ENCODE measurements at regions not wholly inside any gene's neighbourhood (a gene's known extent, or its start where the extent isn't known, plus 50 kb on each side); places are given as distances from the start of the nearest gene placed in this dataset.

DNA sequence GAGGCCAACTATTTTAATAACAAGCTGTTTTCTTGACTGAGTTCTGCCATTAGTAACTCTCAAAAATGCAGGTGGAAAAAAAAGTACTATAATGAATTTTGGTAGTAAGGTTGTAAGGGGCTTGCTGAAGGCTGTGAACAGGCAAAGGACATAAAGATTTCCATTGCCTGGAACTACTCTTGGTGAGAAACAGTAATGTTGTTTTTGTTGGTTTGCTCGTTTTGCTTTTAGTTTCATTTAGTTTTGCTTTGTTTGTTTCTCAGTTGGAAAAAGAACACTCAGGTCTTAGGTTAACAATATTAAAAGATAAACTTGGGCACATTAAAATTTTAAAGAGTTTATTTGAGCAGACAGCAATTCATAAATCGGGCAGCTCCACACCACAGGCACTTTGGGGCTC lies 824.5 kb upstream of the HTR2C start:
- no peaks in the 10 kb centered on the region for H3K36me3 ChIP-seq (ENCODE audit: control insufficient read depth, insufficient read depth, low read length)
- H3K27ac ChIP-seq (ENCODE audit: low read depth, low read length), result no peak overlapping the region
- H3K4me2 ChIP-seq (ENCODE audit: low read length), result no peak overlapping the region
- no peak overlapping the region for H3K18ac ChIP-seq (ENCODE audit: low read length)
- WGBS (ENCODE audit: extremely low coverage, insufficient coverage, low lambda C conversion rate), result no CpG with 5 or more reads among the region's 2 CpGs
- no peak overlapping the region for H4K5ac ChIP-seq (ENCODE audit: low read length)
- no peak overlapping the region for H2BK120ac ChIP-seq (ENCODE audit: low read depth, low read length)
- H3K79me2 ChIP-seq (ENCODE audit: control insufficient read depth, insufficient read depth, low read length), result no peaks in the 10 kb centered on the region
- no peak overlapping the region for H3K23ac ChIP-seq (ENCODE audit: low read length)
- no peak for DNase-seq
- H3K4me3 ChIP-seq (ENCODE audit: low read length), result no peak overlapping the region
- H4K8ac ChIP-seq (ENCODE audit: low read depth, low read length), result no peak overlapping the region
- H3K56ac ChIP-seq (ENCODE audit: low read length), result no peak overlapping the region
- H2BK15ac ChIP-seq (replicated peaks; ENCODE audit: low read depth), result no peak overlapping the region
- no peak overlapping the region for H2AK5ac ChIP-seq (ENCODE audit: low read length)
- H2BK5ac ChIP-seq (ENCODE audit: low read length), result no peak overlapping the region
- no peaks in the 10 kb centered on the region for H3K27me3 ChIP-seq (ENCODE audit: insufficient read depth, low read length, poor library complexity)
- no peaks in the 10 kb centered on the region for H3K4me1 ChIP-seq (ENCODE audit: control insufficient read depth, low read depth, low read length)
- H3K9ac ChIP-seq (ENCODE audit: low read length), result no peak overlapping the region
- no peak overlapping the region for H3K4ac ChIP-seq (ENCODE audit: low read depth, low read length)
- H3K79me1 ChIP-seq (ENCODE audit: low read length), result no peaks in the 10 kb centered on the region

DNA sequence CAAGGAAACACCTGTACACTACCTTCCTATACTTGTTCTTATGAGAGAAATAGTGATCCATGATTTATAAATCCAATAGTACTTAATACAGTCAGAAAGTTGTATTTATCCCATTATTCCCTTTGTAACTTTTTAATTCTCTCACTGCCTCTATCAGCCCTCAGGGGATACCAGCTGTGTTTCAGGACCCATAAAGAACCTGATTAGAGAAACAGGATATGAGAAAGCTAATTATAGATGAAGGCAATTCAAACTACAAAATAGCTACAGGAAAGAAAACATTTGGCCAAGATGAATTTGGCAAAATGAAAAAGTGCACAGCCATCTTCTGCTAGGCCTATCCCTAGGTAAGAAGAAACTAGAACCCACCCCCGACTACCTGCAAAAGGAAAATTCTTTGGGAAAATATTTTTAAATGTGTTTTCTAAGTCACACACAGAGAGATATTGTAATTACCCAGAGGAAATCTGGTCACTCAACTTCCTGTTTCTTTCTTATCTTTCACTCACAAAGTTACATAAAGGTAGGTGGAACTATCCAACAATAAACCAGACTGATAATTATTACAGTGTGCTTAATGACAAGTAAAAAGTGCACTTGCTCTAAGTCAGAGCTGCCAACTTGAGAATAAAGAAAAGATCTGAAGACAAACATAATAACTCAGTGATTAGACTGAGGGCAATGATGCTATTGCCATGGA lies 836.5 kb upstream of the HTR2C start:
- Histone ChIP-seq H2BK120ac (ENCODE audit: low read depth, low read length) (no peak overlapping the region), H3K79me1 (ENCODE audit: low read length) (no peaks in the 10 kb centered on the region), H4K8ac (ENCODE audit: low read depth, low read length) (no peak overlapping the region), H3K23ac (ENCODE audit: low read length) (no peak overlapping the region), H3K4me1 (ENCODE audit: control insufficient read depth, low read depth, low read length) (no peaks in the 10 kb centered on the region), H3K4me2 (ENCODE audit: low read length) (no peak overlapping the region), H3K36me3 (ENCODE audit: control insufficient read depth, insufficient read depth, low read length) (no peaks in the 10 kb centered on the region), H3K18ac (ENCODE audit: low read length) (no peak overlapping the region), H2BK5ac (ENCODE audit: low read length) (no peak overlapping the region), H3K79me2 (ENCODE audit: control insufficient read depth, insufficient read depth, low read length) (no peaks in the 10 kb centered on the region), H4K5ac (ENCODE audit: low read length) (no peak overlapping the region), H3K27me3 (ENCODE audit: insufficient read depth, low read length, poor library complexity) (no peaks in the 10 kb centered on the region), H3K56ac (ENCODE audit: low read length) (no peak overlapping the region), H3K4me3 (ENCODE audit: low read length) (no peak overlapping the region), H3K9ac (ENCODE audit: low read length) (no peak overlapping the region), H3K27ac (ENCODE audit: low read depth, low read length) (no peak overlapping the region), H3K4ac (ENCODE audit: low read depth, low read length) (no peak overlapping the region), H2AK5ac (ENCODE audit: low read length) (no peak overlapping the region), H2BK15ac (replicated peaks; ENCODE audit: low read depth) (no peak overlapping the region)
- WGBS (ENCODE audit: extremely low coverage, insufficient coverage, low lambda C conversion rate), result no CpG with 5 or more reads among the region's 1 CpG
- DNase-seq, result no peak

DNA sequence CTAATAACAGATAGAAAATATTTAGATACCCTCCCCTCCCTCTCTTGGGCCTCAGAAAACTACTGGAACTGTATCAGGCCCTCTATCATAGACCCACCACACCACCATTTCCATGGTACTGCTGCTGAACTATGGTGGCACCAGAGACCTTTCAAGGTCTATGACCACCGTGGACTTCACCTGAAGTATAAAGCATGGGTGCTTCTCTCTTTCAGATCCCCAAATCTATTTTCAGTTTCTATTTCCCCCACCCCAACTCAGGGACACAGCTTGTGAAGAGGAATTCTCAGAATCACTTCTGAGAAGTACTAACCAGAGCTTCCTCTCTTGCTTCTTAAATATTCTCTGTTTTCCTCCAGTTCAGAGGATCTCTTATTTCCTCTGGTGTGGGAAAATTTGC lies 840.8 kb upstream of the HTR2C start:
- Histone ChIP-seq H3K4me2 (ENCODE audit: low read length) (no peak overlapping the region), H3K79me1 (ENCODE audit: low read length) (no peaks in the 10 kb centered on the region), H3K23ac (ENCODE audit: low read length) (no peak overlapping the region), H4K8ac (ENCODE audit: low read depth, low read length) (no peak overlapping the region), H3K56ac (ENCODE audit: low read length) (no peak overlapping the region), H2AK5ac (ENCODE audit: low read length) (no peak overlapping the region), H3K4me1 (ENCODE audit: control insufficient read depth, low read depth, low read length) (no peaks in the 10 kb centered on the region), H3K36me3 (ENCODE audit: control insufficient read depth, insufficient read depth, low read length) (no peaks in the 10 kb centered on the region), H3K4ac (ENCODE audit: low read depth, low read length) (no peak overlapping the region), H3K4me3 (ENCODE audit: low read length) (no peak overlapping the region), H2BK5ac (ENCODE audit: low read length) (no peak overlapping the region), H2BK120ac (ENCODE audit: low read depth, low read length) (no peak overlapping the region), H3K79me2 (ENCODE audit: control insufficient read depth, insufficient read depth, low read length) (no peaks in the 10 kb centered on the region), H3K9ac (ENCODE audit: low read length) (no peak overlapping the region), H4K5ac (ENCODE audit: low read length) (no peak overlapping the region), H3K27ac (ENCODE audit: low read depth, low read length) (no peak overlapping the region), H3K18ac (ENCODE audit: low read length) (no peak overlapping the region), H3K27me3 (ENCODE audit: insufficient read depth, low read length, poor library complexity) (no peaks in the 10 kb centered on the region), H2BK15ac (replicated peaks; ENCODE audit: low read depth) (no peak overlapping the region)
- WGBS (ENCODE audit: extremely low coverage, insufficient coverage, low lambda C conversion rate), result no CpG with 5 or more reads among the region's 1 CpG
- DNase-seq, result no peak

GRCh38 chrX:113741744-113742143 lies 842.1 kb upstream of the HTR2C start:
- H2AK5ac ChIP-seq (ENCODE audit: low read length), result no peak overlapping the region
- H3K79me1 ChIP-seq (ENCODE audit: low read length), result no peaks in the 10 kb centered on the region
- no peaks in the 10 kb centered on the region for H3K4me1 ChIP-seq (ENCODE audit: control insufficient read depth, low read depth, low read length)
- no peak overlapping the region for H2BK5ac ChIP-seq (ENCODE audit: low read length)
- no peak overlapping the region for H2BK15ac ChIP-seq (replicated peaks; ENCODE audit: low read depth)
- H3K27me3 ChIP-seq (ENCODE audit: insufficient read depth, low read length, poor library complexity), result no peaks in the 10 kb centered on the region
- DNase-seq, result peak; percentile 33
- no peaks in the 10 kb centered on the region for H3K79me2 ChIP-seq (ENCODE audit: control insufficient read depth, insufficient read depth, low read length)
- no peak overlapping the region for H3K4ac ChIP-seq (ENCODE audit: low read depth, low read length)
- no peak overlapping the region for H3K56ac ChIP-seq (ENCODE audit: low read length)
- H3K9ac ChIP-seq (ENCODE audit: low read length), result no peak overlapping the region
- no peak overlapping the region for H3K27ac ChIP-seq (ENCODE audit: low read depth, low read length)
- no peaks in the 10 kb centered on the region for H3K36me3 ChIP-seq (ENCODE audit: control insufficient read depth, insufficient read depth, low read length)
- H2BK120ac ChIP-seq (ENCODE audit: low read depth, low read length), result no peak overlapping the region
- H4K5ac ChIP-seq (ENCODE audit: low read length), result no peak overlapping the region
- WGBS (ENCODE audit: extremely low coverage, insufficient coverage, low lambda C conversion rate), result no CpG with 5 or more reads among the region's 2 CpGs
- no peak overlapping the region for H3K23ac ChIP-seq (ENCODE audit: low read length)
- no peak overlapping the region for H3K4me2 ChIP-seq (ENCODE audit: low read length)
- H4K8ac ChIP-seq (ENCODE audit: low read depth, low read length), result no peak overlapping the region
- no peak overlapping the region for H3K18ac ChIP-seq (ENCODE audit: low read length)
- no peak overlapping the region for H3K4me3 ChIP-seq (ENCODE audit: low read length)

GRCh38 chrX:113728937-113729336 lies 854.9 kb upstream of the HTR2C start:
- no peaks in the 10 kb centered on the region for H3K27me3 ChIP-seq (ENCODE audit: insufficient read depth, low read length, poor library complexity)

DNA sequence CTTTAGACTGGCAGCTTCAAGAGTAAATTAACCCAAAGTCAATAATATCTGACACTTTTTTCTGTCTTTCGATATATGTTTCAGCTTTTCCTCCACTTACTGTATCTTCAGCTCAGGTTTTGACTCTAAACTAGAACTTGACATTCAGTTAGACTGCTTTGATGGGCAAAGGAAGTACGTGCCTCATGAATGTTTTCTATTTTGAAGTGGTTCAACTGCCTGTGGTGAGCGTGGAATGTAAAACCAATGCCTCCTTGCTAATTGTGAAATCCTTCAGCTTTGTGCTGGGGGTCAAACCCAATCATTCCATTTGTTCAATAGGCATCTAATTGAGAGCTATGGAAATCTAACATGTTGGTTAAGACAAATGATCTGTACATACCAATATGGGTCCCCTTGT lies 857.0 kb upstream of the HTR2C start:
- Histone ChIP-seq H2BK120ac (ENCODE audit: low read depth, low read length) (no peak overlapping the region), H3K4me3 (ENCODE audit: low read length) (no peak overlapping the region), H3K4me1 (ENCODE audit: control insufficient read depth, low read depth, low read length) (no peaks in the 10 kb centered on the region), H3K4ac (ENCODE audit: low read depth, low read length) (no peak overlapping the region), H3K56ac (ENCODE audit: low read length) (no peak overlapping the region), H3K18ac (ENCODE audit: low read length) (no peak overlapping the region), H3K79me2 (ENCODE audit: control insufficient read depth, insufficient read depth, low read length) (no peaks in the 10 kb centered on the region), H3K79me1 (ENCODE audit: low read length) (no peaks in the 10 kb centered on the region), H3K23ac (ENCODE audit: low read length) (no peak overlapping the region), H4K8ac (ENCODE audit: low read depth, low read length) (no peak overlapping the region), H2BK5ac (ENCODE audit: low read length) (no peak overlapping the region), H2BK15ac (replicated peaks; ENCODE audit: low read depth) (no peak overlapping the region), H3K9ac (ENCODE audit: low read length) (no peak overlapping the region), H3K27me3 (ENCODE audit: insufficient read depth, low read length, poor library complexity) (no peaks in the 10 kb centered on the region), H4K5ac (ENCODE audit: low read length) (no peak overlapping the region), H3K36me3 (ENCODE audit: control insufficient read depth, insufficient read depth, low read length) (no peaks in the 10 kb centered on the region), H2AK5ac (ENCODE audit: low read length) (no peak overlapping the region), H3K27ac (ENCODE audit: low read depth, low read length) (no peak overlapping the region), H3K4me2 (ENCODE audit: low read length) (no peak overlapping the region)
- DNase-seq, result no peak
- no CpG with 5 or more reads among the region's 3 CpGs for WGBS (ENCODE audit: extremely low coverage, insufficient coverage, low lambda C conversion rate)

More at GRCh38 chrX:113728937-113729336, 854.9 kb upstream of the HTR2C start:
- H3K9ac ChIP-seq (ENCODE audit: low read length), result no peak overlapping the region
- no peaks in the 10 kb centered on the region for H3K79me1 ChIP-seq (ENCODE audit: low read length)
- no peak overlapping the region for H2BK5ac ChIP-seq (ENCODE audit: low read length)
- DNase-seq, result no peak
- H2AK5ac ChIP-seq (ENCODE audit: low read length), result no peak overlapping the region
- H3K4ac ChIP-seq (ENCODE audit: low read depth, low read length), result no peak overlapping the region
- no peak overlapping the region for H4K5ac ChIP-seq (ENCODE audit: low read length)
- no peak overlapping the region for H2BK120ac ChIP-seq (ENCODE audit: low read depth, low read length)
- H4K8ac ChIP-seq (ENCODE audit: low read depth, low read length), result no peak overlapping the region
- H3K23ac ChIP-seq (ENCODE audit: low read length), result no peak overlapping the region
- H3K4me2 ChIP-seq (ENCODE audit: low read length), result no peak overlapping the region
- H3K4me3 ChIP-seq (ENCODE audit: low read length), result no peak overlapping the region
- no peaks in the 10 kb centered on the region for H3K4me1 ChIP-seq (ENCODE audit: control insufficient read depth, low read depth, low read length)
- H3K56ac ChIP-seq (ENCODE audit: low read length), result no peak overlapping the region
- H2BK15ac ChIP-seq (replicated peaks; ENCODE audit: low read depth), result no peak overlapping the region
- no peak overlapping the region for H3K27ac ChIP-seq (ENCODE audit: low read depth, low read length)
- no peaks in the 10 kb centered on the region for H3K79me2 ChIP-seq (ENCODE audit: control insufficient read depth, insufficient read depth, low read length)
- no peaks in the 10 kb centered on the region for H3K36me3 ChIP-seq (ENCODE audit: control insufficient read depth, insufficient read depth, low read length)
- WGBS (ENCODE audit: extremely low coverage, insufficient coverage, low lambda C conversion rate), result no CpG with 5 or more reads among the region's 2 CpGs
- no peak overlapping the region for H3K18ac ChIP-seq (ENCODE audit: low read length)

Data from mesendoderm (in vitro differentiated cells).